Hepatocyte (in vitro differentiated cells): ENCODE measurements at regions not wholly inside any gene's neighbourhood (a gene's known extent, or its start where the extent isn't known, plus 50 kb on each side); places are given as distances from the start of the nearest gene placed in this dataset.

Experiments
- EZH2 ChIP-seq: fragments of 200-600 bp; sonication (generic); IDR thresholded peaks from 2 replicates; pipeline ENCODE4 v1.6.1; 2016; ENCODE audit warnings: antibody characterized with exemption, mild to moderate bottlenecking, borderline replicate concordance
- EZH2phosphoT487 ChIP-seq: fragments of 200-600 bp; sonication (generic); IDR thresholded peaks from one replicate; pipeline ENCODE4 v1.6.1; 2018; ENCODE audit warnings: antibody characterized with exemption, mild to moderate bottlenecking, low read depth, moderate library complexity; ENCODE audit not compliant: unreplicated experiment, severe bottlenecking
- TF ChIP-seq, protein P1 (sequence below): fragments of 200-600 bp; sonication (generic); IDR thresholded peaks from 2 replicates; pipeline ENCODE4 v1.5.1; 2016; ENCODE audit warnings: antibody characterized with exemption, mild to moderate bottlenecking; ENCODE audit not compliant: poor library complexity

DNA sequence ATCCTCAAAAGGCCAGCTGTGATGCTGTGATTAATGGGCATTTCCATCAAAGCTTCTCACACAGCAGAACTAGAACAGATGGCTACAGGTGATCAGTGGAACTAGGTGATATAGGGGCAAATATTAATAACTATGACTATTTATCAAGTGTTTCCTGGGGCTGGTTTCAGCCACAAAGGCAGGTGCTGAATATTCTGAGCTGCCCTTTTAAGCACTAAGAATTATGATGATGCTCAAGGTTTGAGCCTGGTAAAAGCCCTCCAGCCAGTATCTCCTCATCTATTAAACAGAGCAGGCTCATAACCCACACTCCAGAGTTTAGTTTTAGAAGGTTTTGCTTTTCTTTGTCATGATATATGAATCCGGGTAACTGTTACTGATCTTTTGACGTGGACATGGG lies 129.5 kb upstream of the ACP3 start:
- TF ChIP-seq, protein P1, sequence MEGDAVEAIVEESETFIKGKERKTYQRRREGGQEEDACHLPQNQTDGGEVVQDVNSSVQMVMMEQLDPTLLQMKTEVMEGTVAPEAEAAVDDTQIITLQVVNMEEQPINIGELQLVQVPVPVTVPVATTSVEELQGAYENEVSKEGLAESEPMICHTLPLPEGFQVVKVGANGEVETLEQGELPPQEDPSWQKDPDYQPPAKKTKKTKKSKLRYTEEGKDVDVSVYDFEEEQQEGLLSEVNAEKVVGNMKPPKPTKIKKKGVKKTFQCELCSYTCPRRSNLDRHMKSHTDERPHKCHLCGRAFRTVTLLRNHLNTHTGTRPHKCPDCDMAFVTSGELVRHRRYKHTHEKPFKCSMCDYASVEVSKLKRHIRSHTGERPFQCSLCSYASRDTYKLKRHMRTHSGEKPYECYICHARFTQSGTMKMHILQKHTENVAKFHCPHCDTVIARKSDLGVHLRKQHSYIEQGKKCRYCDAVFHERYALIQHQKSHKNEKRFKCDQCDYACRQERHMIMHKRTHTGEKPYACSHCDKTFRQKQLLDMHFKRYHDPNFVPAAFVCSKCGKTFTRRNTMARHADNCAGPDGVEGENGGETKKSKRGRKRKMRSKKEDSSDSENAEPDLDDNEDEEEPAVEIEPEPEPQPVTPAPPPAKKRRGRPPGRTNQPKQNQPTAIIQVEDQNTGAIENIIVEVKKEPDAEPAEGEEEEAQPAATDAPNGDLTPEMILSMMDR = no peak
- no peak for TF ChIP-seq EZH2phosphoT487
- TF ChIP-seq EZH2 = no peak
